ENCODE measurements at regions not wholly inside any gene's neighbourhood (a gene's known extent, or its start where the extent isn't known, plus 50 kb on each side); places are given as distances from the start of the nearest gene placed in this dataset.
"Not testable (repeated sequence)": the region's sequence is repeated elsewhere in the genome, so short reads cannot be mapped to it uniquely, and the experiment has no call there.

DNA sequence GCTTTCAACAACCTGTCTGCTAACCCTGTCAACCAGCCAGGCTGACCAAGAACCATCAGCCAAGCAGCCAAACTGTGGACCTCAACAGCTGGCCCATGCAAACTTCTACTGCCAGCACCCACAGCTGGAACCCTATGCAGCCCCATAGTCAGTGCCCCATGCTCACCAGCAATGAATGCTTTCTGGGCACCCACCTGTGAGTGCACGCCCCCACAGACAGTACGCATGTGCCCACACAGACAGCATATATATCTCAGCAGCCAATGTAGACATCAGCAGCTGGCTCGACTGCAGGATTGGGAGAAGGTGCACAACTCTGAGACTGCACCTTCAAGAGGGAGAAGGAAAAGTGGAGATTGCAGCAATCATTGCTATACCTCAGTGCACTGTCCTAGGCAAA lies 1534.6 kb downstream of the GRIK2 start:
- H3K27ac ChIP-seq = no peak overlapping the region
- no peak for DNase-seq (ENCODE audit: low read depth, low spot score)

DNA sequence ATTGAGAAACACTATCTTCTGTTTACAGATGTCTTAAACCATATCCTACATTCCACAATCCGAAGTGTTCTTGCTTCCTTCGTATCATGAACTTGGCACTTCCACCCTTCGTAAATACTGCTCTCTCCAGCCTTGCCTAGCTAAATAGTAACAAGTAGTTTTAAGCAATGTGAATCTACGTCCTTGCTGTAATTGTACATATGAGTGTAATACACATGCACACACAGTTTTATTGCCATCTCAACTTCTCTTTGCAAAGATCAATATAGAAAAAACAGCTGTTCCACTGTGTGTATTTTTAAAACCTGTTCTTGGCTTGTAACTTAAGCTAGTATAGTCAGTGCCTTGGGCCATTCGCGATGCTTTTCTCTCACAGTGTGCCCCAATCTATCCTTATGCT lies 1524.7 kb downstream of the GRIK2 start:
- no peak overlapping the region for H3K27ac ChIP-seq
- no peak for DNase-seq (ENCODE audit: low read depth, low spot score)

DNA sequence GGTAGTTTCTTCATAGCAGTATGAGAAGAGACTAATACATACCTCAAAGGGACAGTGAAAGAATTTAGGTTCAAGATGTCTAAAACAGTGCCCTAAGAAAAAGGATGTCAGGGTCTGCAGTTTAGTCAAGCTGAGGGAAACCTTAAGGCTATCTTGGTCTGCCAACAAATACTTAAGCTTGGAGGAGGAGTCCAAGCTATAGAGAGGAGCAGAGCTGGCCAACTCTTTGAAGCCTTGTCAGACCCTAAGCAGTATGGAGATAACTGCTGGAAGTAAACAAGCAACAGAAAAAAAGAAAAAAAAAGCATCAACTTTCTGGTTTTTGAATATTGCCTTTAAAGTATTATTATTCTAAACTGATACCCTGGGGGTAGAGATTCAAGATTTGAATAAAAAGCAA lies 1518.1 kb downstream of the GRIK2 start:
- no peak for DNase-seq (ENCODE audit: low read depth, low spot score)

DNA sequence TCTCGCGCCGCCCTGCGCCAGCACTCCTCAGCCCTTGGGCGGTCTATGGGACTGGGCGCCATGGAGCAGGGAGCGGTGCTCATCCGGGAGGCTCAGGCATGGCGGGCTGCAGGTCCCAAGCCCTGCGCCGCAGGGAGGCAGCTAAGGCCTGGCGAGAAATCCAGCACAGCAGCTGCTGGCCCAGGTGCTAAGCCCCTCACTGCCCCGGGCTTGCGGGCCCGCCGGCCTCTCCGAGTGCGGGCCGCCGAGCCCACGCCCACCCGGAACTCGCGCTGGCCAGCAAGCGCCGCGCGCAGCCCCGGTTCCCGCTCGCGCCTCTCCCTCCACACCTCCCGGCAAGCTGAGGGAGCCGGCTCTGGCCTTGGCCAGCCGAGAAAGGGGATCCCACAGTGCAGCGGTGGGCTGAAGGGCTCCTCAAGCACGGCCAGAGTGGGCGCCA lies 1517.2 kb downstream of the GRIK2 start:
- DNase-seq (ENCODE audit: low read depth, low spot score); H3K27ac ChIP-seq: not testable (repeated sequence)

More for the DNA sequence above, 1518.1 kb downstream of the GRIK2 start:
- H3K27ac ChIP-seq = no peak overlapping the region

DNA sequence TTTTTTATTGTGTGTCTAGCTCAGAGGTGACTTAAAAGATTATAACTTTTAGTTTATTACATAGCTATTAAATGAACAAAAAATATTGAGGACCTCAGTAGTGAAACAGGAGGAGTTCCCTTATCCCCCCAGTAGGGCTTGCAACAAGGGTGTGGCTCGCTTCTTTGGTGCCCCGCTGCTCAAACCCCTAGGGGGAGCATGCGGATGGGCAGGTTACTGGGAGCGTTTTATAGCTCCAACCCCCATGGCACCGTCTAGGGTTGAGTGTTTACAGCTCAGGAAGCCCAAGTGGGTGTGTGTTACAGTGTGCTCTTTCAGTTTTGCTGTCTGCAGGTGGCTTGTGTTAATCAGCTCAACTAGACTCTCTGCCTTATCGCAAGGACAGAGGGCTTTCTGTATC lies 1513.7 kb downstream of the GRIK2 start:
- DNase-seq (ENCODE audit: low read depth, low spot score) = no peak
- no peak overlapping the region for H3K27ac ChIP-seq

DNA sequence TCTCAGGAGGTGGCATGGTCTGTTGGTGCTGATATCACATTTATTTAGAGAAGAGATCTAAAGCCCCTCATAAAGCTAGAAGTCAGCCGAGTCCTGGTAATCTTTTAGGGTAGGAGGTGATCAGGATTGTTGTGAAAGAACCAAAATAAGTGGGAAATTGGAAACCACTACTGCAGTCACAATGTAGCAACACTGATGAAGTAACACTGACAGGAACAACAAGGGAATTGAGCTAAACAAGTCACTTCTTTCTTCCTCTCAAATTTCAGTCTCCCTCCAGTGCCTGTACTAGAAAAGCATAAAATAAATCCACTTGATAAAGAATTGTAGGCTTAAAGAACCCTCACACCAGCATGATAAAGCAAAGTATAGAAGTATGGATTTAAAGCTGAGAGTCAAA lies 1509.0 kb downstream of the GRIK2 start:
- no peak for DNase-seq (ENCODE audit: low read depth, low spot score)
- H3K27ac ChIP-seq = no peak overlapping the region

DNA sequence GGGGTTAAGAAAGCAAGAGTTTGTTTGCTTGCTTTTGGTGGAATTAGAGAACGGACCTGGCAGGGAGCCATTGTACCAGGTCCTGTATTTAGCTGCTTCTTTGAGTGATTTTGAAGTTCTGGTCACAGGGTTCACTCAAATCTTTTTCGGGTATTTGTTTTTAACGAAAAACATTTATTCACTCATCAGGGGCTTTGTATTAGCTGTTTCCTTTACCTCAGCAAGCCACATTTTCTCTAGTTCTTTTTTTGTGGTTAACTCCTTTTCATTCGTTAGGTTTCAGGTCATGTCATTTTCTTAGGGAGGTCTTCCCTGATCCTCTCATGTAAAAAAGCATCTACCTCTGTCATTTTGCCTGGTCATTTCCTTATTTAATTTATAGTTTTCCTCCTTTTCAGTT lies 1502.2 kb downstream of the GRIK2 start:
- no peak overlapping the region for H3K27ac ChIP-seq
- no peak for DNase-seq (ENCODE audit: low read depth, low spot score)

DNA sequence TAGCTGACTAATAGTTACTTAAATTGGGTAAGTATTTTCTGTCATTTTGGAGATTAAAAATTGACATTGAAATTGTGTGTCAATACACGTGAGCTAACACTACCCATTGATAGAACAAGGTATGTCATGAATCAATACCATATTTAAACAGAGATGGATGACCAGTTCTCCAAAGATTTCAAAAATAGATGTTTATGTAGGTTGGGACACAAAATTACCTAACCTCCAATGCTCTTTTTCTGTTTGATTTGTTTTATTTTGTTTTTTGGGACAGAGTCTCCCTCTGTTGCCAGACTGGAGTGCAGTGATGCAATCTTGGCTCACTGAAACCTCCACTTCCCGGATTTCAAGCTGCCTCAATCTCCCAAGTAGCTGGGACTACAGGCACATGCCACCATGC lies 1491.7 kb downstream of the GRIK2 start:
- DNase-seq (ENCODE audit: low read depth, low spot score) = no peak
- H3K27ac ChIP-seq = no peak overlapping the region

DNA sequence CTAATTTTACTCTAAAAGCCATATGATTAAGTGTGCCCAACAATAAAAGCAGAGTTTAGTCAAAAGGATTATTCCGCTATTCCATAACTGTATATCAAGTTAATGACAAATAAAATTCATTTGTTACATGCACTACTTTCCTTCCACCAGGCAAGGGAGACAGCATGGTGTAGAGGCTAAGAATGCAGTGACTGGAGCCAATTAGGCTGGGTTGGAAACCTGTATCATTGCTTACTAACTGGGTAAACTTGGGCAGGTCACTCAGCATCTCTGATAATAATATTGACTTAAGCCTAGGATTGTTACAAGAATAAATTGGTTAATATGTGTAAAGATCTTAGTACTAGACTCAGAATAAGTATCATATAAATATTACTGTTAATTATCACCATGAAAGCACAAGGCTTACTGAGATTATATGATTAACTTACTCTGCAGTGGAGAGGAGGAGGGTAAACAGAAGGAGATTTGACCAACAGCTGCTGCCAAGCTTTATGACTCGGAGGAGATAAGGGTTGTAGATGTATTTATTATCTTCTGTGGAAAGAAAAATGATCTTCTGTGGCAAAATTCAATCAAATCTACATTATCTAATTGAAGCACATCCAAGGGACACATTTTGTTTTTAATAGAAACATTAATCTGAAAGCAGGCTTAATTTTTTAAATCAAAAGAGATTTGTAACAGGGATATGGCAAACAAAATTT lies 1459.9 kb downstream of the GRIK2 start:
- DNase-seq (ENCODE audit: low read depth, low spot score) = no peak
- no peak overlapping the region for H3K27ac ChIP-seq

DNA sequence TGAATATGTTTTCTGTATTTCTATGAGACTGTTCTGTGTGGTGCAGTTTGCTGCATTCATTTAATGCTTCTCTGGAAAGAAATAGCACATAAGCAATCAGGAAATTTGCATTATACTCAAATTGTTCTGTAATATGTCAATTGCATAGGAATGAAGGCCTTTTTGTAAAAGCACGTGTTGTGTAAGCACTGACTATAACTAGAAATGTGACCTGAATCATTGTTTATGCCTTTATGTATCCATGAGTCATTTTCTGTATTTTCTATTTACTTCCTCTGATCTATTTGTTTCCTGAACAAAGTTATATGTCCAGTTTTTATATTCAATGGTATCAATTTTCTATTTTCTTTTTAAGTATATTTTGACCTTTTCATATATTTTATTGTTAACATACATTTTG lies 1455.3 kb downstream of the GRIK2 start:
- no peak for DNase-seq (ENCODE audit: low read depth, low spot score)
- no peak overlapping the region for H3K27ac ChIP-seq

DNA sequence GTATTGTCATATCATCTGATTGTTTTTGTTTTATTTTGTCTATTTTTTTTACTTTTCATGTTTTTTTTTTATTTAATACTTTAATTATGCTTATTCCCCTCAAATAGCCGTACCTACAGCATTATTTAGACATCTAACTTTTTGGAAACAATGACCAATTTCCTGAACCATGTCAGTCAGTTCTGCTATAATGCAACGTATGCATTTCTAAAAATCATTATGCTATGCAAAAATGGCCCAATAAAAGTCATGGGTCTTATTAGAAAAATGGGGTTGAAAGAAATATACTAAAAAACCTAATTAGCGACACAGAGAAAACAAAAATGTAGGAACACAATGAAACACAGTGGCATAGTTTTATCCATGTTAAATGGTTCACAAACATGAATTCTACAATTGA lies 1454.7 kb downstream of the GRIK2 start:
- no peak for DNase-seq (ENCODE audit: low read depth, low spot score)
- H3K27ac ChIP-seq = no peak overlapping the region

DNA sequence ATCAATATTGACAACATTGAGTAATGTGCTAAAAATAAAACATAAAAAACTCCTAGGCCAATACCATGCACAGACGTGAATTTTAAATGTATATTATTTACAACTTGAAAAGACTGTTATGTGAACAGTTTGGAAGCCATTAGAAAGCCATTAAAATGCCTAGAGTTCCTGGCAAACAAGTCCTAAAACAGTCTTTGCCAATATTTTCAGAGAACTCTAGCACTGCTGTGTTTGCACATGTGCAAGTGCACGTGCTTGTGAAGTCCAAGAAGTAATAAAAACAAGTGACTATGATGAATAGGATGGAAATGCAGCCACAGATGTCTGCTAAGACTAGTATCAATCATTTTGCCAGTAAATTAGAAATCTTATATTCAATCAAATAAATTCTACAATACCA lies 1447.6 kb downstream of the GRIK2 start:
- no peak overlapping the region for H3K27ac ChIP-seq
- DNase-seq (ENCODE audit: low read depth, low spot score) = no peak

DNA sequence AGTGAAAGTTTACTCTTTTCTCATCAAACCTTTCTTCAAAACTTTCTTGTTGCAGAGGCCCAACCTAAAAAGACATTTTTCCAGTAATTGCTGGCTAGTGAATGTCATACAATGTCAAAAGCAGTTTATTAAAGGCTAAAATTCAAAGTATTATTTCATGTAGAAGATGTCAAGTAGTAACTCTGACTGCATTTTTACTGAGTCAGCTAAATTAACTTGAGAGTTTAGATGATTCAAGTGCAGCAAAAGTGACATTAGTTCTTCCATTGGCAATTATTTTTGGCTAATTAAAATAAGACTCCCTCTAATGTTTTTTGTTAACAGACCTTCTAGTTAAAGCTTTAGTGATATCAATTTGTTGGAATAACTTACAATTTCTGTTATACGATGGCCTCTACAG lies 1438.5 kb downstream of the GRIK2 start:
- DNase-seq (ENCODE audit: low read depth, low spot score) = no peak
- H3K27ac ChIP-seq = no peak overlapping the region

DNA sequence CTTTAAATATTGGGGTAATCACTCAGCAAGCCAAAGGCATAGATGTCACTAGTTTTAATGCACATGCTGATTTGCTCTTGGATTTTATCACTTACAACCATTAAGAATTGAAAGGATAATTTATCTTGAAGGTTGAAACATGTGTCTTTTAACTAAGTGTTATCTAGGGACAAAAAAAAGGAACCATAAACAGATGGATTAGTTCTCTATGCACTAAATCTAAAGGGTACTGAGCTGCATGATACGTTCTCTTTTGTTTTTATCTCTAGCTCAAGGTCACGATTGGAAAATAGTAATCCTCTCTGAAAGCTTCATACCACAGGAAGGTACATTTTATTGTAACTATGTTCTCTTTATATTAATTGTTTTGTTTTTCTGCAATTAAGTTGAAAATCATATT lies 1426.6 kb downstream of the GRIK2 start:
- no peak overlapping the region for H3K27ac ChIP-seq
- no peak for DNase-seq (ENCODE audit: low read depth, low spot score)

DNA sequence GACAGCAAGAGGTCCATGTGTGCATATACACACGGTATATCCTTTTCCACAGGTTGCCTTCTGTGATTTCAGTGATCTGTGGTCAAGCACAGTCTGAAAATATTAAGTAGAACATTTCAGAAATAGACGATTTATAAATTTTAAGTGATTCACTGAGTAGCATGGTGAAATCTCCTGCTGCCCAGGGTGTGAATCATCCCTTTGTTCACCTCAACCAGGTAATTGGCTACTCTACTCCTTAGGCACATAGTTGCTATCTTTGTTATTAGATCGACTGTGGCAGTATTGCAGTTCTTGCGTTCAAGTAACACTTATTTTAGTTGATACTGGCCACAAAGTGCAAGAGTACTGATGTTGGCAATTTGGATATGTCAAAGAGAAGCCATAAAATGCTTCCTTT lies 1421.7 kb downstream of the GRIK2 start:
- no peak overlapping the region for H3K27ac ChIP-seq
- no peak for DNase-seq (ENCODE audit: low read depth, low spot score)

DNA sequence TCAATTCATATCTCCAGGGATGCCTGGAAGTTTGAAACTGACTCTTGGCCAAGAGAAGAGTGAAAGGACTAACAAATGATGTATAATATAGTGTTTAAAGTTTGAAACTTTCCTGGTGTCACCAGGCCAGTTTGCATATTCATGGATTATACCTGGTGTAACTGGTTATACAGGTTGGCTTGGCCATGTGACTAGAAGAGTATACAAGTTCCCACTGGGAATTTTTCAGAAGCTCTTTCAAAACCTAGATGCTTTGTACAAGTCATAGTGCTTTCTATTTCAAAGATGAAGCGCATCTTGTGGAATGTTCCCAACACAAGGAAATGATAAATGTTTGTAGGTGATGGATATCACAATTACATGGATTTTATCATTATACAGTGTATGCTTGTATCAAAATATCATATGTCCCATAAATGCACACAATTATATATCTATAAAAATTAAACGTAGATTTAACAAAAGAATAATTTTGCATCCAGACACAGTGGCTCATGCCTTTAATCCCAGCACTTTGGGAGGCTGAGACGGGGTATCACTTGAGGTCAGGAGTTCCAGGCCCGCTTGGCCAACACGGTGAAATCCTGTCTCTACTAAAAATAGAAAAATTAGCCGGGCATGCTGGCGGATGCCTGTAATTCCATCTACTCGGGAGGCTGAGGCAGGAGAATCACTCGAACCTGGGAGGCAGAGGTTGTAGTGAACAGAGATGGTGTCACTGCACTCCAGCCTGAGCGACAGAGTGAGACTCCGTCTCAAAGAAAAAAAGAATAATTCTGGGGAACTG lies 1420.2 kb downstream of the GRIK2 start:
- DNase-seq (ENCODE audit: low read depth, low spot score) = peak; percentile 10
- no peak overlapping the region for H3K27ac ChIP-seq

DNA sequence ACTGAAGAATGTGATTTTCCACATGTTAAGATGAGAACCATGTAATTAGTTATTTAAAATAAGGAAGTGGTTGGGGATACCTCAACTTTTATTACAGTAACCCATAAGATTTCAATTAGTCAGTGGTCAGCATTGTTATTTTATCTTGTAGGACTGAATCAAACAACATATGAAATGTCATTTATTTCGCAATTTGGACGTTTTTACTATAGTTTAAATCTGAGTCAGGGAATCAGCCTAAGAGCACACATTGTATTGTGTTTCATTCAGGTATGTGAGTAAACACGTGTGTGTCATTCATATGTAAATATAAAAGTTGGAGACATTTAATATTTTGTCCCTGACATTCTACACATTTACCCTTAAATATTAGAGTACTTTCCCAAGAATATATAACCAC lies 1418.7 kb downstream of the GRIK2 start:
- H3K27ac ChIP-seq = no peak overlapping the region
- DNase-seq (ENCODE audit: low read depth, low spot score) = peak; percentile 33

DNA sequence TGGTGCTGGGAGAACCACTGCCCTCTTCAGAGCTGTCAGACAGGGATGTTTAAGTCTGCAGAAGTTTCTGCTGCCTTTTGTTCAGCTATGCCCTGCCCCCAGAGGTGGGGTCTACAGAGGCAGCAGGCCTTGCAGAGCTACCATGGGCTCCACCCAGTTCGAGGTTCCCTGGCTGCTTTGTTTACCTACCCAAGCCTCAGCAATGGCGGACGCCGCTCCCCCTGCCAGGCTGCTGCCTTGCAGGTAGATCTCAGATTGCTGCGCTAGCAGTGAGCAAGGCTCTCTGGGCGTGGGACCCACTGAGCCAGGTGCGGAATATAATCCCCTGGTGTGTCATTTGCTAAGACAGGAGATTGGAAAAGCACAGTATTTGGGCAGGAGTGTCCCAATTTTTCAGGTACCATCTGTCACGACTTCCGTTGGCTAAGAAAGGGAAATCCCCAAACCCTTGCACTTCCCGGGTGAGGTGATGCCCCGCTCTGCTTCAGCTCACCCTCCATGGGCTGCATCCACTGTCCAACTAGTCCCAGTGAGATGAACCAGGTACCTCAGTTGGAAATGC lies 1415.5 kb downstream of the GRIK2 start:
- not testable (repeated sequence) for H3K27ac ChIP-seq; DNase-seq (ENCODE audit: low read depth, low spot score)

DNA sequence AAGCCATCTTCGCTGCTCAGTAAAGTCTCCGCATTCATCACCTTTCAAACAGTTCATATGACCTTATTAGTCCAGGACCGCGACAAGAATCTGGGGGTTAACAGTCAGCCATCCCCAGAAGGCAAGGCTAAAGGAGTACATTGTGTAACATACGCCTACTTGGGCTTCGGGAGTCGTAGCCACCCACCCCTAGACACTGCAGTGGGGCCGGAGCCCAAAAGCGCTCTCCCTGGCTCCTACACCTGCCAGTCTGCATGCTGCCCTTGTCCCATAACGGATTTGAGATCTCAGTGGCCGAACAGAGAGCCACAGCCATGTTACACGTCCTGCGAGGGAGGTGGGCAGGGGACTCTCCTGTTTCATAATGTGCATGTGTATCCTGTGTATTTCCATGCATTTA lies 1405.5 kb downstream of the GRIK2 start:
- DNase-seq (ENCODE audit: low read depth, low spot score) = no peak
- H3K27ac ChIP-seq = no peak overlapping the region

DNA sequence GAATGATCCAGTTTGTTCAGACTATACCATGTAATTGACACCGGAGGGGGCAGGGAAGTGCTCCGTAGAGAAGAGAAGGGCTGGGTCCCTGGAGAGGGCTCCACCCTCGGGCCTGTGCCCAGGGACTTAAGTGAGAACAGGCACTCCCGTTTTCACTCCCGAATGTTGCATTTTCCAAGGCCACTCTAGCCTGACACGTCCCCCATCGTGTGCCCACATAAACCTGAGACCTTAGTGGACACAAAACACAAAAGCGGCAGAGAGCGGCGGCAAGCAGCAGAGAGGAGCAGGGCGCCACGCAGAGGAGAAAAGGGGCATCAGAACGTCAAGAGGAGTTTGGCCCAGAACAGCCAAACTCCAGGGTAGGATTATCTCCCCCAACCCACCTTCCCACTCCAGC lies 1405.1 kb downstream of the GRIK2 start:
- H3K27ac ChIP-seq = no peak overlapping the region
- DNase-seq (ENCODE audit: low read depth, low spot score) = no peak

DNA sequence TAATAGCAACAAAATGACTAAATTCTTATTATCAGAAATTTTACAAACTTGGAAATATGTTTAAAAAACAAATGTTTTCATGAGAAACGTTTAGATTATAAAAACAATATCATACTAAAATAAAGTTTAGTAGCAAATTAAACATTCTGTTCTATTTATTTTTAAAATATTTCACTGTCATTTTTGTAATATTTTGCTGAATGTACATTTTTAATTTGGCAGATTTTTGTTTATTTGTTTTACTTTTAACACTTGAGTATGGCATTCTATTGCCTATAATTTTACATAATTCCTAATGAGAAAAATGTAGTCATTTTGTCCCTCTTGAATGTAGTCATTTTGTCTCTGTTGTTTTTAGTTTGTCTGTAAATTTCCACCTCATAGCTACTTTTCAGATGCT lies 1400.2 kb downstream of the GRIK2 start:
- no peak for DNase-seq (ENCODE audit: low read depth, low spot score)
- H3K27ac ChIP-seq = no peak overlapping the region

DNA sequence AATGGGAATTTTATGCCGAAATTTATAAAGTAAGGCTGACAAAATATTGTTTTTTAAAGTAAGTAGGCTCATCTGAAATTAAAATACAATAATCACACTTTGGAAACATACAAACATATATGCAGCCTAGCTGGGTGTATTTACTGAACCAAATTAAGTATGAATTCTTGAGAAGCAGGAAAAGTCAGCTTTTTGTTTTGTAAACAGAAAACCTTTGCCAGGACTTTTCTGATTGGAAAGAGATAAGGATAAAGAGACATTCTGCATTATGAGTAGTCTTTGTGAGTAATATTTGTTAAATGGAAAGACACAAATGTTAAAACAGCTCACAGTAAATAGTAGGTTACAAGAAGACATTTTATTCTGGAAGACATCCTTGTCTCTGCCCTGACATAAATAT lies 1380.8 kb downstream of the GRIK2 start:
- DNase-seq (ENCODE audit: low read depth, low spot score) = no peak
- no peak overlapping the region for H3K27ac ChIP-seq

Data from epithelial cell of prostate (primary cell).